ENCODE measurements at regions not wholly inside any gene's neighbourhood (a gene's known extent, or its start where the extent isn't known, plus 50 kb on each side); places are given as distances from the start of the nearest gene placed in this dataset.

DNA sequence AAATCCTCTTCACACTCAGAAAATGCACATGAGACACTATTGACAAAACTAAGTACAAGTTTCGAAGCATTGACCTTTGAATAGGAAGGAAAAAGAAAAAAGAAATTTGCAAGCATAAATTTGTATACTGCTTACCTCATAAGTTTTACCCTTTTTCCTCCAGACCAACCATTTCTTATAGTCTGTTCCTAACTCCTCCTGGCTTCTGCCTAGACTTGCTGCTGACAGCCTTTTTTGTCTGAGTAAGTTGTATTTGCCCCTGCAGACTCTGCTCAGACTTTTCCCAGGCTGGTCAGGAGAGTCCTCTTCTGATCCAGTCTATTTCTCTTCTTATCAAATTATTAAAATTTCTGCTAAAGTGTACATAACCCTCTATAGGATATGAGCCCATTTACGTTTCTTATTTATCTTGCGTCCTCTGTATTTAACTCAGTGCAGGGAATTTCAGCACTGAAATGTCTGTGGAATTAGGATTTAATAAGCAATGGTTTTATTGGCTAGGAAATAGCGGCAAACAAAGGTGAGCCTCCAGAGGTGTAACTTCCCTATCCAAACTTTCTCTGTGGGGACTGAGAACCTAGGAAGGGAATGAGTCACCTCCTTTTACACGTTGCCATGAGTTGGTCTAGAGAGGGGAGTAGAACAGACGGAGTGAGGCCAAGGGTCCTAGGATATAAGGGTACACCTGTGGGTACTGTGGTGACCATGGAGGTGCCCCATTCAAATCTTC, 207.1 kb upstream of the MARCKS start:
- no peak for DNase-seq (ENCODE audit: low read depth in 1 of 2, low spot score in 2 of 2)
- peaks cover 29% of the 10 kb centered on the region for H3K4me1 ChIP-seq (replicated peaks)
- H3K27me3 ChIP-seq (replicated peaks) = no peaks in the 10 kb centered on the region
- H3K9me3 ChIP-seq (replicated peaks) = no peaks in the 10 kb centered on the region
- no peak overlapping the region for H3K27ac ChIP-seq
- no peaks in the 10 kb centered on the region for H3K36me3 ChIP-seq
- no peak overlapping the region for H3K4me3 ChIP-seq

DNA sequence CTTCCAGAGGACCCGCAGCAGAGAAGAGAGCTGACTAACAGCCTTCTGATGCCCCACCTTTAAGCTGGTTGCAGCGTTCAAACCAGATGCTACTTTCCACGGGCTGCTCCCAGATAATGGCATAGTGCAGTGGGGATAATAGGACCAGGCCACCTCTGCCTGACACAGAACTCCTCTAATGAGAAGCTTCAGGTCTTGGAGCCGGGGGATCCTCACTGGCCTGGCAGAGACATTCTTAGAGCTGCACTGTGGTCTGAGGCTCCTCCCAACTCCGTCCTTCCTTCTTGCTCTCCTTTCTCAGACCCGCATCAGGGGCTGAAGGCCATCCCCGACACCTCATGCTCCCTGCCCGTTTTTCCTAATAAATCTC, 206.6 kb upstream of the MARCKS start:
- Histone ChIP-seq H3K4me1 (replicated peaks) (peaks cover 24% of the 10 kb centered on the region), H3K36me3 (no peaks in the 10 kb centered on the region), H3K9me3 (replicated peaks) (no peaks in the 10 kb centered on the region), H3K4me3 (no peak overlapping the region), H3K27ac (no peak overlapping the region), H3K27me3 (replicated peaks) (no peaks in the 10 kb centered on the region)
- DNase-seq (ENCODE audit: low read depth in 1 of 2, low spot score in 2 of 2) = no peak

DNA sequence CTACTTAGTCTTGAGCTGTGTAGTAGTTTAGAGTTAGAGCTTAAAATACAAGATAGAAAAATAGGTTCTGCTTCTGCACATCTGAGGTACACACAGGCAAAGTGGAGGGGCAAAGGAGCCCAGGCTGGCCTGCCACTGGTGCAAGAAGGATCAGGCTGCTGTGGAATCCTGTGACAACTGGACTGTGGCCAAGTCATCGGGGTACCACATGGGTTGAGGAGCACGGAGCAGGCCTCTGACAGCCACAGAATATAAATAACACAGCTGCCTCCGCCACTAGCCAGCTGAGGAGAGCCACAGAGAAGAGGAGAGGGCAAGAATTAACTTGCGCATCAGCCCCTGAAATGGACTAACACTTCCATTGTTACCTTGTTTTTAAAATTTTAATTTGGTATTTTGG, 206.0 kb upstream of the MARCKS start:
- peaks cover 19% of the 10 kb centered on the region for H3K4me1 ChIP-seq (replicated peaks)
- H3K27ac ChIP-seq = no peak overlapping the region
- no peaks in the 10 kb centered on the region for H3K9me3 ChIP-seq (replicated peaks)
- no peak overlapping the region for H3K4me3 ChIP-seq
- no peaks in the 10 kb centered on the region for H3K27me3 ChIP-seq (replicated peaks)
- no peaks in the 10 kb centered on the region for H3K36me3 ChIP-seq
- DNase-seq (ENCODE audit: low read depth in 1 of 2, low spot score in 2 of 2) = no peak

DNA sequence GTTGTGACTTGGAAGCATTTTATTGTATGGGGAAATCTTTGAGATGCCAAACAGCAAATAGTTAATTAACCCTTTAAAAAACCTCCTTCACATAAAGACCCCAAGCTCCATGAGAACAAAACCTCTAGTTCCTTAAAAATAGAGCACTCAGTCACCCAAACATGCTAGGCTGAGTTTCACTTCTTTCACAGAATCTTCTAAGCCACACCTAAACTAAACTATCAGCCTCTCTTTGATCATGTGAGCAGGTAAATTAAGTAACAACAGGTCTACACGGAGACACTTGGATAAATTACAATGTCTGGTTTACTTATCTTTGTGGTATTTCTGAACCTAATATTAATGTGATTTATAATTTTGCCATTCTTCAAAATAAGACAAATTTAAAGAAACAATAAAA, 205.2 kb upstream of the MARCKS start:
- H3K27me3 ChIP-seq (replicated peaks) = no peaks in the 10 kb centered on the region

DNA sequence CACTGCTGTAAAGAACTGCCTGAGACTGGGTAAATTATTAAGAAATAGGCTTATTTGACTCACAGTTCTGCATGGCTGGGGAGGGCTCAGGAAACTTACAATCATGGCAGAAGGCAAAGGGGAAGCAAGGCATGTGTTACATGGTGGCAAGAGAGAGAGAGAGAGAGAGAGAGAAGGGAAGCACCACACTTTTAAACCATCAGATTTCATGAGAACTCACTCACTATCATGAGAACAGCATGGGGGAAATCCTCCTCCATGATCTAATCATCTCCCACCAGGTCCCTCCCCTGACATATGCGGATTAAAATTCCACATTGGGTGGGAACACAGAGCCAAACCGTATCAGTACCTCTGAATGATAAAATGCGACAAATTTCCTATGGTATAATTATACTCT, 203.9 kb upstream of the MARCKS start:
- no peaks in the 10 kb centered on the region for H3K9me3 ChIP-seq (replicated peaks)
- no peaks in the 10 kb centered on the region for H3K36me3 ChIP-seq
- H3K4me3 ChIP-seq = no peak overlapping the region
- H3K27ac ChIP-seq = no peak overlapping the region
- DNase-seq (ENCODE audit: low read depth in 1 of 2, low spot score in 2 of 2) = no peak
- peaks cover 19% of the 10 kb centered on the region for H3K4me1 ChIP-seq (replicated peaks)
- no peaks in the 10 kb centered on the region for H3K27me3 ChIP-seq (replicated peaks)

More for the DNA sequence above, 205.2 kb upstream of the MARCKS start:
- no peak for DNase-seq (ENCODE audit: low read depth in 1 of 2, low spot score in 2 of 2)
- Histone ChIP-seq H3K9me3 (replicated peaks) (no peaks in the 10 kb centered on the region), H3K4me3 (no peak overlapping the region), H3K4me1 (replicated peaks) (peaks cover 19% of the 10 kb centered on the region), H3K36me3 (no peaks in the 10 kb centered on the region), H3K27ac (no peak overlapping the region)

DNA sequence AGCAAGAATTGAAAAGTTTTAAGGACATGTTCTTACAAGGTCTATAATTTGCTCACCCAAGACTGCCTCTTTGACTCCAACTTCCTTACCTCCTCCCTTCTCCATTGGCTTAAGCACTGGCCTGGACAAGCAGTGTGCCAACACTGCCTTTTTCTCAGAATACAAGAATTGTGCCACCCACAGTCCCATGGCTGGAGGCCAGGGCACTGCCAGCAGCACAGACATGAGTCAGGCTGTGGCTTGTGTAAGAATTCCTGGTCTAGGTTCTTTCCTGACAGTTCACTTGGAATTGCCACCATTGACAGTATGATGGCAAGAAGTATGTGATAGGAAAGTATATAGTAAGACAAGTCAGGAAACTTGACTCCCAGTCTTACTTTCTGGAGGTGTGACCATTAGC, 202.7 kb upstream of the MARCKS start:
- no peaks in the 10 kb centered on the region for H3K27me3 ChIP-seq (replicated peaks)
- peak; percentile 80 to 87 for DNase-seq (ENCODE audit: low read depth in 1 of 2, low spot score in 2 of 2)
- no peak overlapping the region for H3K27ac ChIP-seq
- H3K9me3 ChIP-seq (replicated peaks) = no peaks in the 10 kb centered on the region
- H3K4me1 ChIP-seq (replicated peaks) = peaks cover 9% of the 10 kb centered on the region
- H3K4me3 ChIP-seq = no peak overlapping the region
- H3K36me3 ChIP-seq = no peaks in the 10 kb centered on the region

DNA sequence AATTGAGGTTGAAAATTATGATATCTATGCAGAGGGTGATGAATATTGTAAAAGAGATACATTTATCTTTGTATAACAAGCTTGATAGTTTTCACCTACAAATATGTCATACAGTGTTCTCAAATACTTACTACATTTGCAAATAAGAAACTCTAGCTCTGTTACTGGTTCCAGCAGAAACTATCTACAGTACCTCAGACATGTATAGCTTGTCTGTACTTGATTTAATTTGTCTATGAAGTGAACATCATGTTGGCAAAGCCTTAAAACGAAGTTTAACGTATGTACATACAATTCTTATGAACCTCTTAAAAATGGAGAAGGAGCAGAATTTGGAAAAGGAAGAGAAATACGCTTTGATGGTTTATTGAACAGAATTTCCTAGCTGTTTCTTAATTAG, 201.4 kb upstream of the MARCKS start:
- no peak overlapping the region for H3K4me3 ChIP-seq
- H3K4me1 ChIP-seq (replicated peaks) = peaks cover 8% of the 10 kb centered on the region
- no peaks in the 10 kb centered on the region for H3K27me3 ChIP-seq (replicated peaks)
- H3K9me3 ChIP-seq (replicated peaks) = no peaks in the 10 kb centered on the region
- DNase-seq (ENCODE audit: low read depth in 1 of 2, low spot score in 2 of 2) = no peak
- no peak overlapping the region for H3K27ac ChIP-seq
- no peaks in the 10 kb centered on the region for H3K36me3 ChIP-seq

DNA sequence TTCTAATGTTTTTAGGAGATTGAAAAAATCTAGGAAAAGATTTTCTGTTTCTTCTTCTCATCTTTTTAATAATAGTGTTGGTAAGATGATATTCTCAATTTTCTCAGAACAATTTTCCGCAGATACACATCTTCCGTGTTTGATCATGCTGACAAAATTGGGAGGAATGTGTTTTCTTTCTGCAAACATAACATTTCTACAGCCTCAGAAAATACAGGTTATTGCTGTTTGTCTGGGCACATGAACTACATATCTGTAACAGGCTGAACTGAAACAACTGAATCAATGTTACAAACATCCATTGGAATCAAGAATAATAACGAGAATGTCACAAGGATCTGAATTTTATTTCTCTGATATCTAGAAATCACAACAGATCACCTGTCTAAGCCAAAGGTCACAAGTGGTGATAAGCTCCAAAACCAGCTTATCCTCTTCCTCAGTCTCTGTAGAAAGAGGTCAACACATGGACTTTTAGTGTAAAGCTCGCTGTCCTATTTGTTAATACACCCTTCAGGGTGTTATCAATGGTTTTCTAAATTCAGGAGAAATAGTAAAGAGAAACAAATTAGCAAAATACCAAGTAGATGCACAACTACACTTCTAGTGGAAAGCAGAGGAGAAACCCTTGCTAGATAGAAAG, 197.3 kb upstream of the MARCKS start:
- H3K9me3 ChIP-seq (replicated peaks) = no peaks in the 10 kb centered on the region
- DNase-seq (ENCODE audit: low read depth in 1 of 2, low spot score in 2 of 2) = no peak
- H3K4me1 ChIP-seq (replicated peaks) = peaks cover under 1% of the 10 kb centered on the region; the same call in 1 of the 2 replicates
- H3K27ac ChIP-seq = no peak overlapping the region
- no peak overlapping the region for H3K4me3 ChIP-seq
- no peaks in the 10 kb centered on the region for H3K36me3 ChIP-seq
- H3K27me3 ChIP-seq (replicated peaks) = no peaks in the 10 kb centered on the region

DNA sequence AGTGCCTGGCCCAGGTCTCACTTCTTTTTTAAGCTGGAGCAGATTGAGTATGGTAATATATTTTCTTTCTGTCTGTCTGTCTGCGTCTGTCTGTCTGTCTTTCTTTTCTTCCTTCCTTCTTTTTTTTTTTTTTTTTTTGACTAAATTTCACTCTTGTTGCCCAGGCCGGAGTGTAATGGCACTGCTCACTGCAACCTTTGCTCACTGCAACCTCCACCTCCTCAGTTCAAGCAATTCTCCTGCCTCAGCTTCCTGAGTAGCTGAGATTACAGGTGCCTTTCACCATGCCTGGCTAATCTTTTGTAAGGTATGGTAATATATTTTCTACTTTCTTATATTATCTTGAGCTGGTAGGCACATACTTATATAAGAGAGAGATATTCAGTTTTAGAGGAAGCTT, 196.3 kb upstream of the MARCKS start:
- DNase-seq (ENCODE audit: low read depth in 1 of 2, low spot score in 2 of 2) = no peak
- Histone ChIP-seq H3K27me3 (replicated peaks) (no peaks in the 10 kb centered on the region), H3K27ac (no peak overlapping the region), H3K4me1 (replicated peaks) (no peaks in the 10 kb centered on the region), H3K36me3 (no peaks in the 10 kb centered on the region), H3K9me3 (replicated peaks) (no peaks in the 10 kb centered on the region), H3K4me3 (no peak overlapping the region)

DNA sequence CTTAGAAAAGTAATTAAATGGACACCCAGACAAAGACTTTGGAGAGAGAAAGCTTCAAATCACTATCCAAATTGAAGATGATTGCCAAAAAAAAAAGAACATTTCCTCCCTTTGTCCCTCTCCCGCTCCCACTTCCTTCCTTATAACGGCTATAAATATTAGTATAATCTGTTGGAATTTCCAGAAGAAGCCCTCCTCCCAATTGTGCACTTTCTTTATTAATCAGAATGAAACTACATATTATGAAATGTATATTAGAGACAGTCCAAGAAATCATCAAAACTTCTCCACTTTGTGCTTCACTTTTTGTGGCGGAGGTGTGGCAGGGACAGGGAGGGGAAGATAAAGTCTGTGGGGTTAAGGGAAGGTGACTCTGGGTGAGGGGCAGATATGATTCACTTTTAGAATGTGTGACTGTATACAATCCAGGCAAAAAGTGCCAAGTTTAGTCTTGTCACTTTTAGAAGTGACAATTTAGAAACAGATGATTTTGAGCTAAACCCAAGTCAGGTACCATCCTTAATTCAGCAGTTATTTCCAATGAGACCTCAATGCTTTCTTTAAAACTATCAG, 195.0 kb upstream of the MARCKS start:
- H3K9me3 ChIP-seq (replicated peaks) = no peaks in the 10 kb centered on the region
- H3K4me3 ChIP-seq = no peak overlapping the region
- no peak overlapping the region for H3K27ac ChIP-seq
- H3K4me1 ChIP-seq (replicated peaks) = no peaks in the 10 kb centered on the region
- H3K27me3 ChIP-seq (replicated peaks) = no peaks in the 10 kb centered on the region
- H3K36me3 ChIP-seq = no peaks in the 10 kb centered on the region
- no peak for DNase-seq (ENCODE audit: low read depth in 1 of 2, low spot score in 2 of 2)

DNA sequence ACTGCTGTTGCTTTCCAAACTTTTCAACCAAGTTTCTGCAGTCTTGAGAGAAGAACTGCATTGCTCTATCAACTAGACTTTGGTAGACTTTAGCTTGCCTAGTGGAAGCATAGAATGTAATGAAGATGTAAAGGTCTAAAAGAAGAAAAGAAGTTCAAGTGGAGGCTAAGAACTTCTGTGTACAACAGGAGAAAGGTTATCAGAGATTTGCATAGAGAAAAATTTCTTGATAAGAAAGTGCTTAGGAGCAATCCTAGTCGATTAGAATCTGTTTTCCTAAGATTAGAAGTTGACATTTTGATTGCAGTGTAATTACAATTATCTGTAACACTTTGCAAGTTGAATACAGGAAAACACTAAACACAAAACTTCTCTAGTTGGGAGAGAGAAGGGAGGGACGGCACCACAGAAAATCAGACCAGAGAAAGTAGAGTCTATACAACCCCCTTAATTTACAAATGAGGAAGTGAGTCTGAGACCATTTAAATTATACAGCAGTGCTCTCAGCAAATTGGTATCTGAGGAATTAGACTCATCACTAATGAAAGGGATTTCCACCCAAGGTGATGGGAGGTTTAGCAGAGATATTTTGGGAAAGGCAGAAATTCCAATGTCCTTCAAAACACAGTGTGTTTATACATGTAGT, 194.3 kb upstream of the MARCKS start:
- Histone ChIP-seq H3K27me3 (replicated peaks) (no peaks in the 10 kb centered on the region), H3K4me1 (replicated peaks) (no peaks in the 10 kb centered on the region), H3K36me3 (no peaks in the 10 kb centered on the region), H3K27ac (no peak overlapping the region), H3K9me3 (replicated peaks) (no peaks in the 10 kb centered on the region), H3K4me3 (no peak overlapping the region)
- no peak for DNase-seq (ENCODE audit: low read depth in 1 of 2, low spot score in 2 of 2)

DNA sequence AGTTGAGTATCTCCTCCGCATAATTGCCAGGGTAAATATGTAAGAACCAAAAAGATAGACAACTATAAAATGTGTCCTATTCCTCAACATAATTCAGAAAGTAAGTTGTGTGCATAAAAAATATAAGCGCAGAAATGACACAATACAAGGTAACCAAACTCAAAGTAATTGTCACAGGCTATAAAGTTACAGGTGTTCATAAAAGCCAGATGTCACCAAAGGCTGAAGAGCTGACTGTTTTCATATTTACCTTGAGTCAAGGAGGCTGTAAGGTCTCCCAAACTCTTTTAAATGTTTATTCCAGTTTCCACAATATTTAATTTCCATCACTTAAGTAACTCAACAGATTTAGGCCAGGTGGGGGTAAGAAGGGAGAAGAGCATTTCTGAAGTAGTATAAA, 192.2 kb upstream of the MARCKS start:
- Histone ChIP-seq H3K27me3 (replicated peaks) (no peaks in the 10 kb centered on the region), H3K27ac (no peak overlapping the region), H3K4me3 (no peak overlapping the region), H3K36me3 (no peaks in the 10 kb centered on the region), H3K9me3 (replicated peaks) (no peaks in the 10 kb centered on the region), H3K4me1 (replicated peaks) (no peaks in the 10 kb centered on the region)
- DNase-seq (ENCODE audit: low read depth in 1 of 2, low spot score in 2 of 2) = no peak

DNA sequence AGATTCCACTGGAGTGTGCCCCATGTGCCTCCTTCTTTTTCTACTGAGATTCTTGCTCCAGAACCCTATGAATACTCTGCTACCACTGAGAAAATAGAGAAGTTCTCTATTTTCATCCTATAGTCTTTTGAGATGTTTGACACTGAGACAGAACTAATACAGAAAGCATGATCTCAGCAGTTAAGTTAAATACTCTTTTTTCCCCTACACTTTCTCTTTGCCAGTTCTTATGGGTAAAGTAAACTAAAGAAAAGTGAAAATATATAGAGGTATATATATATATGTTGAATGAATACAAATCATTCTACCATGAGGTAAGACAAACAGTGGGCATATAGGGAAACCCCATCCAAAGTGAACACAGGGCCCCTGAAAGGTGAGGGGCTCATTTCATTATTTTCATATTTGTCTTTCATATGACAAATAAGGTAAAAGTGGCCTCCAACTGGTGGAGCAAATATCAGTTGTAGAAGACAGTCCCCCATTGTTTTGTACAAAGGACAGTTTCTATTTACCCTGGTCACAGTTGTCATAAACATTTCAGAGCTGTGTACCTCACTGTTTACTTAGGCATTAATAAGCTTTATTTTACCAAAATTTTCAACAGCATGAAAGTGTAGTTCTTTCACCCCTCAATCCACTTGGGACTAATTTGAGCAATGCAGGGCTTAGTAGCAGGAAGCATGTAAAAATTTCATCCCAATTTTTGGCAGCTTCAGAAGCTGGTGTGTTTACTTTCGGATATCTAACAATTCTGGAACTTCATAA, 188.3 kb upstream of the MARCKS start:
- Histone ChIP-seq H3K27me3 (replicated peaks) (no peaks in the 10 kb centered on the region), H3K4me3 (no peak overlapping the region), H3K27ac (no peak overlapping the region), H3K36me3 (no peaks in the 10 kb centered on the region), H3K9me3 (replicated peaks) (no peaks in the 10 kb centered on the region), H3K4me1 (replicated peaks) (0 out of 2 replicates have a peak, but pooled peaks cover 5% of the 10 kb centered on the region)
- DNase-seq (ENCODE audit: low read depth in 1 of 2, low spot score in 2 of 2) = no peak

Measured in SJSA1 (cell line).